ENCODE measurements at regions not wholly inside any gene's neighbourhood (a gene's known extent, or its start where the extent isn't known, plus 50 kb on each side); places are given as distances from the start of the nearest gene placed in this dataset.
A peak's percentile ranks its signal among the peaks of the same experiment; 100 is the strongest.

DNA sequence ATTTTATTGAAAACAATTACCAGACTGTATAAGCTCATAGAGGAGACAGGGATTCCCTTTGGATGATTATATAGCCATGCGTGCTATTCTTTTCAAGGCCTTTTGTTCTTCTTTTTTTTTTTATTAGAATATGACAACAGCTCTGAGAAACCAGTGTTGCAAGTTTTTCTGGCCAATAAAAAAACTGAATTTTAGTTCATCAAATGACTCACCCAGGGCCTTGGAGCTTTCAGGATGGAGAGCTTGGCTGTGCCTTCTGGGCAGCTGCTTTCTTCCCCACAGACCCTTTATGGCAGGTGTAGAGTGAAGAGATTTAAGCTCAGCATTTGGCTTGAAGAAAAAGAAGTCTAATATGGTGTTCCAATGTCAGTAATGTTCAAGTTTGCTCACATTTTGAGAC, 497.9 kb upstream of the FANCL start:
- peak in 3 of 4 experiments; percentile 4 to 26 (median 10) for DNase-seq

- DNase-seq = peak in 3 of 4 experiments; percentile 5 to 25 (median 16)
Observed at GRCh38 chr2:58734365-58734764, 493.2 kb upstream of the FANCL start.

GRCh38 chr2:58732999-58733398, 491.9 kb upstream of the FANCL start:
- no peak for DNase-seq

DNA sequence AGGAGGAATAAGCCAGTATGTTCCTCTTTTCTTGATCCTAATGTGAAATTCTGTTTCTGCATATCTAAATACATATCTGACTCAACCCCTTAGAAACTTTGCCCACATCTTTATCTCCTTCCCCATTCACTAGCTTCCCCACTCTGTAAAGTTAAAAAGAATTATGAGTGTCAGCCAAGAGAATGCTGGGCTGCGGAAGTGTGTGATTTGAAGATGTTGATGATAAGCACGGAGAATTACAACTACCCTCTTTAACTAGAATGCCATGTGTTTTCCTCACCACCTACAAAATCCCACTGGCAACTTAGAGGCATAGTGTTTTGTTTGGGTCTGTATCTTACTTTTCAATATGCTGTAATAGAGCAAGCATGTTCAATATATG, 490.4 kb upstream of the FANCL start:
- peak; percentile 44 to 77 (median 62) for DNase-seq

- DNase-seq = no peak
Observed at GRCh38 chr2:58730764-58731487, 489.8 kb upstream of the FANCL start.

DNA sequence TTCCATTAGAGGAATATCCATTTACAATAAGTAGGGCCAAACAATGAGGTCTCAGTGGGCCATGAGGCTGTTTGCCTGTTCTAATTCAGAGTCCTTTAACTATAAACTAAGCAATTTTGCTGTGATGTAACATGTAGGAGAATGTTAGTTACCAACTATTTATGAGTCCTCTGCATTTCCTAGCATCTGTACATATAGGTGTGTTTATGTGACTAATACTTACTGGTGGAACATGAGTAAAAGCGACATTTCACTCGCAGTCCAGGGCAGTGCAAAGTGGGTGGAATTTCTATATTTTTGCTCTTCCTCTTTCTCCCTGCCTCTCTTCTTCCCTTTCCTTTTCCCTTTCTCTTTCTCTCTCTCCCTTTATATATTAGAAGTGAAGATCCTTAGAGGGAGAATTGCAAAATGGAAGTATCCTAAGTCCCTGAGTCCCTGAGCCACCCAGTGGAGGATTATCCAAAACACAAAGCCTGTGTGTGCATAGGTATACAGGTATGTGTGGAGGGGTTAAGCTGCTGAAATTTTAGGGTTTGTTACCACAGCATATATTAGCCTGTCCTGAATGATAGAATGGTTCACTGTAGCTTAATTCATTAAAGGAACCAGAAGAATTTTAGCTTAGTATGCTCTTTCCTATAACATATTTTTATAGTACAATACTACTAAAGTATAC, 487.0 kb upstream of the FANCL start:
- peak in 1 of 4 experiments; percentile 9 for DNase-seq

DNA sequence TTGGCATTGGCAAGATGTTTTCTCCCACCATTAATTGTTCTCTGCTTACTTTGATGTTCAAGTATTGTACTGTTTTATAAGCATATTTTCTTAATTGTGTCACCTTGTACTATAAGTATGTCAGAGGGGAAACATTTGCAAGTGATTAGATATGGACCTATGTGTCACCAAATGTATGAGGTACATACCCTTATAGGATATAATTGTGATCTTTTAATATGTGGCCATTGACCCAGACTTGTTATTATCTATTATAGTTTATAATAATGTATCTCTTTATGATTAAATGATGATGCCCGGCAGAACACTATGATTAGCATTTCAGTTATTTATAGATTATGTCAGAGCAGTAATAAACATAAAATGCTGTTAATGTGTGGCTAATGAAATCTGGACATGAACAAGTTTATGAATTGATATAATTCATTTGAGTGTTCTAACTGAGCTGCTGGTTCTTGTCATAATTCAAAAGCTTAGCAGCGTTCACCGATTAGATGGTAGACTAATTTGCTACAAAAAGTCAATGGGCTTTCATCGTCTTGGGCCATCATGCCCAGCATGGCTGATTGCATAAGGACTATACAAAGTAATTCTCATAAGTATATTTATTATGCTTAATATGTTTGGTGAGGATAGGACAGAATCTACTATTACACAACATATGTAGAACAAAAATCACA, 480.9 kb upstream of the FANCL start:
- DNase-seq = no peak

DNA sequence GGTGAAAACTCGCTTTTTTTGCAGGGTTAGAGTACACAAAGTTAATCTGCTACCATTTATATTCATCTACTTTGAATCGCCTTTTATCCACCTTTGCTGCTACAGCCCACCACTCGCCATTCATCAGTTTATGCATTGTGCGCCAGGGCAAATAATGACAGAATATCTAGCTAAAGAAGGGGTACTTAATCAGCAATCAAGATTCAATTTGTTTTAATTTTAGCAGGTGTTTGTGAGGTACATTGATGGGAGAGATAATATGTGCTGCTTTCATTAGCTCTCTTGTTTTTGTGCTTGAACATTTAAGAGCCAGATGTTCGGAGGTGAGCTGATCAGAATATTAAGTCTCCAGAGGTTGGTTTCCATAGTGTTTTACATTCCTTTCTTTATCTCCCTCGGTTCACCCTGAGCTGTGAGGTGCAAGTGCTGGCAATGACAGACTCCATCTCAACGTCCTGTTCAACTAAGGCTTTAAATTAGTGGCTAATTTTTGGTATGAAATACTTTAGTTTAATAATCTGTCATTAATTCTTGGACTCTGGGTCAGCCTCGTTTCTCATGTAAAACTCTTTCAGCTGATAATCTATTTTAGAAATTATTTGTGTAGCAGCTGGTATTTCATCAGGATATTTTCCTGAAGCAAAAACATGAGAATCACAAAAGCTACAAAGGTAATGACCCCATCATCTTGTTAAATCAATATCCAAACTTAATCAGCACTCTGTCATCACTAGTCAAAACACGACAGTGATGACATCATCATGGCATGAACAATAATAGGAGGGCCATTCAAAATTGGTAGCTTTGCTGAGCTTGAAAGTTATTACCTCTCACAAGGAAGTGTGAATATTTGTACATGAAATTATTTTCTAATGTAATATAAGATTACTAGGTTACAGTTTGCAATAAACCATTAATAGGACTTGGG, 479.9 kb upstream of the FANCL start:
- no peak for DNase-seq

DNA sequence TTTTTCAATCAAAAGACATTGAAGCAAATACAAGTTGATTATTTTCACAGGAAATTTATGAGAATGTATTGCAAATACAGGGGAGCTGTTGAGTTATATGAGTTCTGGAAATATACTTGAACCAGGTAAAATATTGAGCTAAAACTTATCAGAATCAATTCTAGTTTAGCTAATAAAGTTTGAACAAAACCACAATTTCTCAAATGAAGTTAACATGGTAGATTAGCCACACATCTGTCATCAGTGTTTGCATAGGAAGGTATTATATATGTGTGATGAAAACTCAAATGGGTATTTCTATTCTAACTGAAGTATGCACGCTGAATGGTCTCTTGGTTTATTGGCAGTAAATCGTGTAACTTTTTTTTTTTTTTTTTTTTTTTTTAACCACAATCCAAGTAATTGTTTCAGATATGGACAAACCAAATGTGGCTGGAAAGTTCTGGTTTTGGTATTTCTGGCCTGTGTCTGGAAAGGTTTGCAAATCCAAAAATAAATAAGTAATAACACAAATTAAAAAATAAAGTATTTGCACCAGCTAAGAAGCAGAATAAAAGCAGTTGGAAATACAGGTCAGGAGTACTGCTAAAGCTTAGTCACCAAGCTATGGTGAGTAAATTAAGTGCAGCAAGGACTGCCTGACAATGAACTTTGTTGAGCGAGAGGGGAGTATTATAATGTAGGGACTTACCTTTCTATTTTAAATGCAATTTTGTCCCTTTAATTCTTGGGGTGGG, 479.1 kb upstream of the FANCL start:
- DNase-seq = no peak

DNA sequence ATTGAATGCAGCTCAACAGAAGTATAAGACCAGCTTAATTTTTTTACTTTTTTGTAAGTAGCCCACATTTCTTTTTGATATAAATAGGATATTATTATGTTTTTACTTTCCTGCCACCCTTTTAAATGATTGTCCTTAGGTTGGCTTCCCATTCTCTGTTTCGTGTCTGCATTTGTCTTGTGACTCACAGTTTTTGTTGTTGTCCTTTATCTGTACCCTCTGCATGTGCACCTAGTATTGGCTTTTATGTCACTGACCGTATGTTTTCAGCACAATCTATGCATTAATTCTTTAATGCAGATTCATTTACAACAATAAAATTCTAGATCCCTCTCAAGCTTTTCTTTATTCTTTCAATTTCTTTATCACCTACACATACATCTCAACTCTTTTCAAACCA, 474.2 kb upstream of the FANCL start:
- DNase-seq = no peak

DNA sequence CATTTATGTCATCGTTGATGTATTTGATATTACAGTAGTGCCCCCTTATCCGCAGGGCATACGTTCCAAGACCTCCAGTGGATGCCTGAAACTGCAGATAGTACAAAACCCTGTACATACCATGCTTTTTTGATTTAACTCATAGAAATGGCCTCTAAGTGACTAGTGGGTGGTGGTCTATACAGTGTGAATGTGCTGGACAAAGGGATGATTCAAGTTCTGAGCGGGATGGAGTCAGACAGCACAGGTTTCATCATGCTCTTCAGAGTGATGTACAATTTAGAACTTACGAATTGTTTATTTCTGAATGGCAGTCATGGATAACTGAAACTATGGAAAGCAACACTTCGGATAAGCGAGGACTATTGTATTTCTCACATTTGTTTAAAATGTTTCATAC, 473.1 kb upstream of the FANCL start:
- DNase-seq = no peak

- no peak for DNase-seq
Observed at GRCh38 chr2:58710795-58711279, 469.7 kb upstream of the FANCL start.

DNA sequence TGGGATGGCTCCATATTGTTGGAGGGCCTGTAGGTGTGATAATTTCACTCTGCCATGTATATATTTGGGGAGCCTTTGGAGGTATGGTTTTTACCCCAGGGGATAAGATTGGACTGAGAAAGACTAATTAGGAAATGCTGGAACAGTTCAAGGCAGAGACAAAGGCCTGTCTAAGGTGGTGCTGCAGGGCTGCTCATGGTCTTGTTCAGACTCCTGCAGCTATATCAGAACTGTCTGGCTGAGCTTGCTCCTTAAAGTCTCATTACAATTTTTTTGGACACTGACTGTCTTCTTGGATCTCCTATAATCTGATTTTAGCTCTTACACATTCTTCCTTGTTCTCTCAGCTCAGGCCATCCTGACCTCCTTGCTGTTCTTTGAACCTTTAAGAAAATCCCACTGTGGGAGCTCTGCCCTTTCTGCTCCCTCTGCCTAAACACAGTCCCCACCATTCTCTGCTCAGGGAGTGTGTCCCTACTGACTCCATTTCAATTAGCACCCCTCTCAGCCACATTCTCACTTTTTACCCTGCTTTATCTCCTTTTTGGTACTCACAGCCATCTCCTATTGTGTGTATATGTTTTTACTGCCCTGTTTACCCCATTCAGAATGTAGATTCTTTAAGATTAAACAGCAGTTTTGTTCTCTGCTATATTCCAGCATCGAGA, 468.7 kb upstream of the FANCL start:
- no peak for DNase-seq

DNA sequence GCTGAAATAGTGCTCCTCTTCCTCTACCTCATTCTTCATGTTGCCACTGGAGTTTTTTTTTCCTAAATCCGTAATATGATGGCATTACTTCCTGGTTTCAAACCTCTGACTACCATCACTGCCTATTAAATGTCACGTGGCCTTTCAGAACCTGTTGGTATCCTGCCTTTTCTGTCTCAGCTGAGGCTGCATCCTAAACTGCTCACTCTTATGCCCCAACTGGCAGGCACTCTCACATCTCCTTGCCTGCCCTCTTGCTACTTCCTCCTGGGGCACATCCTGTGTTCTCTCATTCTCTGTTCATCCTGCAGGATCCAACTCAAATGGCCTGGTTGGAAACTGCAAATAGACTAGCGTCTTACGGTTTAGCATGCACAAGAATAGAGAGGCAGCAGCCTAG, 468.1 kb upstream of the FANCL start:
- DNase-seq = no peak

GRCh38 chr2:58708565-58708964, 467.4 kb upstream of the FANCL start:
- DNase-seq = no peak

GRCh38 chr2:58702302-58702885, 461.3 kb upstream of the FANCL start:
- no peak for DNase-seq

DNA sequence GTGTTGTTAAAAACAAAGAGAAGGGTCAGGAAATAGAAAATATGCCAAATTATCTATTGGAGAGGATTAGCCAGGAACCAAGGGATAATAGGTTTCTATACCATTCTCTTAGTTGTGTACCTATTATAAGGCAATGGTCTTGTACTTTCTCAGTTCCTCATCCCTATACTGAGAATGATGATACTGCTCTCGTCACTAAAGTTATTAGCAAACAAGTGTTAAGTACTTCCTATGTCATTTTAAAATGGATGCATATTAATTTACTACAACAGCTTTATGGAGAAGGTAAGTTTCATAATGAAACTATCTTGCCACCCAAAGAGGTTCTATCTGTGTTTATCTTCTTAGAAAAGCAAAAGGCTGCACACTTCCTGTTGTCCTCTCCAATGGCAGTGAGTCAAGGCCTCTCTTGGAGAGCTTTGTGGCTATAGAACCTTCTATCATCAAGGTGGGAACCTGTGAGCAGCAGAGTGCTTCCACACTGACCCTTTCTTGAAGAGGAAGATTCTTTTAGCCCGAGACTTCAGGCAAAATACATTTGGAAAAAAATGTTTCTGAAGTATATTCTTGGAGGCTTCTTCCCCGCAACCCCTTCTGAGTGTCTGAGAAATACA, 460.7 kb upstream of the FANCL start:
- DNase-seq = no peak

- peak in 1 of 4 experiments; percentile 37 for DNase-seq
Observed at GRCh38 chr2:58700591-58700990, 459.5 kb upstream of the FANCL start.

GRCh38 chr2:58699411-58699810, 458.3 kb upstream of the FANCL start:
- DNase-seq = no peak

DNA sequence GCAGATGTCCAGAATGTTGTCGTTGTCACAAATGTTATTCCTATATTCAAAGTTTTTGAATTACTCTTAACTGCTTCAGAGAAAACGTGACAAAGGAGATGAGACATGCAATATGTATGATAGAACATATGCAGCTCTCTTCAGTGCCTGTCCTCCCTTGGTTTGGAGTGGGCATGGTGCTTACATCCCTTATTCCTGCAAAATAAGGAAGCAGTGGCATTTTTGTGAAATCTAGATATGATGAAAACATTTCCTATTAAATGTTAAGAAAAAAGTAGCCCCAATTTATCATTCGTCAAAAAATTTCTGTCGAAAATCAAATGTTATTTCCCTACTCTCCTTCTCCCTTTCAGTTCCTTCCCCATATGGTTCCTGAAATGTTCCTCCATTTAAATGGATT, 457.5 kb upstream of the FANCL start:
- peak; percentile 44 to 83 (median 72) for DNase-seq
